ENCODE measurements at regions not wholly inside any gene's neighbourhood (a gene's known extent, or its start where the extent isn't known, plus 50 kb on each side); places are given as distances from the start of the nearest gene placed in this dataset.
A peak's percentile ranks its signal among the peaks of the same experiment; 100 is the strongest.

GRCh38 chr16:79805621-79806020 lies 205.1 kb upstream of the MAF start:
- no peak for DNase-seq

DNA sequence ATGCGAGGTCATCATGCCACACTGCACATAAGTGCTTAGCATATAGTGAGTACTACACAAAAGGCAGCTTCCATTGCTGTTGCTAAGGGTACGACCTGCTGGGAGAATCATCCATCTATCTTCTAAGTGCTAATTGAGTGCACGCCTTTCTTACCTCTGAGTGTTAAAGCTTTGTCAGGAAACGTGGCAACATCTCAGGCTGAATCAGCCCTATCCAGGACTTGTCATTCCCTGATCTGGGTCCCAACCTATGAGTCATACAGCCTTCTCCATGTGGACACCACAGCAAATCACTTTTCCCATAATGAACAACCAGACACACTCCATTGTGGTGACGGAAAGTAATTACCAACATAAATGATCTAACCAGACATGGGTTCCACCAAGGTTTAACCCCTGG lies 201.1 kb upstream of the MAF start:
- DNase-seq = no peak

DNA sequence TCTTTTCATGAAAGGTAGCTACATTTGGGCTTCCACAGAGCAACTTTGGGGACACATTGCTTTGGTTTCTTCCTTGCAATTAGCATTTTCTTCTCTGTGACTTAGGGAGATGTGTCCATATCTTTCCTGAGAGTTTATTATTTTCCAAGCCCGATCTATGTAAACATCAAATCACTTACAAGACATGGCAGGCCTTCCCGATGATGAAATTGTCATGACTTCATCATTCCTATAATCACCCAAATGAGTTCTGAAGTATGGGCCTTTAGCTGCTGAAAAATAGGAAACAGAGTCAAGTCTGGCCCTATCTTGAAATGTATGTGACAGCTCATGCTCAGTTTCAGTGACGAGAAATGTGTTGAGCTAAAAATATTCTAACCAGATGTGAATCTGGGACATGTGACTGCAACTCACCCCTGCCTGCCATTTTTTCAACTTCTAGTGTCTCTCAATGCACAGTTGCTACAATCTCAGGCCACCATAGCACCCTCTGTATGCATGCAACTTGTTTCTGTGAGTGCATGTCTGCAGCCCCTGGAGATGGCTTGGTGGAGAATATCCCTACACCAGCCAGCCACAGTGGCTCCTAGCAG lies 199.6 kb upstream of the MAF start:
- DNase-seq = no peak

DNA sequence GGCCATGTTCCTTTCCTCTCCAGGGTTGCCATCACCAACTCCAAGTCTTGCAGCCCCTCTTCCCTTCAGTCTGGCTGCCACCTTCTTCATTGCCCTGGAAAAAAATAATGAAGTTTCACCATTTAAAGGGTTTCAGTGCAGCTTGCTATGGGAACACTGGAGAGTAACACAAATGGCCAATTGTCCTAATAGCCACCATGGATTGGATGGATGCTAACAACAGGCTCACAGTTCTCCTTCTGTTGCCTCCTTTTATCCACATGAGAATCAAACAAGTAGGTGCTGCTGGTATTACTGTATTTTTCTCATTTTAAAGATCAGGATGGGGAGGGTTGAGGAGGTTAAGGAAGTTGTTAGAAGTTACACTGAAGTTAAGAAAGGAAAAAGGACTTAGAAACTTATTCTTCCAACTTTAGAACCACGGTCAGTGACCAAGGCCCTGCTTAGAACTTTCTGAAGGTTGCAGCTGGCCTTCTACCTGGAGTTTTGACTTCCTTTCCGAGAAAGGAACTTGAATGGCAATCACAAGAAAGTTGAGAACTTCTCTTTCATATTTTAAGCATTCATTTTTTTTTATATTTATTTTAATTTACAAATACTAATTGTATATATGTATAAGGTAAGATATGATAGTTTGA lies 198.0 kb upstream of the MAF start:
- no peak for DNase-seq

- DNase-seq = no peak
These were observed 196.9 kb upstream of the MAF start for GRCh38 chr16:79797486-79797885.

- DNase-seq = no peak
These were observed 195.0 kb upstream of the MAF start for GRCh38 chr16:79795556-79795955.

GRCh38 chr16:79794941-79795340 lies 194.4 kb upstream of the MAF start:
- no peak for DNase-seq

DNA sequence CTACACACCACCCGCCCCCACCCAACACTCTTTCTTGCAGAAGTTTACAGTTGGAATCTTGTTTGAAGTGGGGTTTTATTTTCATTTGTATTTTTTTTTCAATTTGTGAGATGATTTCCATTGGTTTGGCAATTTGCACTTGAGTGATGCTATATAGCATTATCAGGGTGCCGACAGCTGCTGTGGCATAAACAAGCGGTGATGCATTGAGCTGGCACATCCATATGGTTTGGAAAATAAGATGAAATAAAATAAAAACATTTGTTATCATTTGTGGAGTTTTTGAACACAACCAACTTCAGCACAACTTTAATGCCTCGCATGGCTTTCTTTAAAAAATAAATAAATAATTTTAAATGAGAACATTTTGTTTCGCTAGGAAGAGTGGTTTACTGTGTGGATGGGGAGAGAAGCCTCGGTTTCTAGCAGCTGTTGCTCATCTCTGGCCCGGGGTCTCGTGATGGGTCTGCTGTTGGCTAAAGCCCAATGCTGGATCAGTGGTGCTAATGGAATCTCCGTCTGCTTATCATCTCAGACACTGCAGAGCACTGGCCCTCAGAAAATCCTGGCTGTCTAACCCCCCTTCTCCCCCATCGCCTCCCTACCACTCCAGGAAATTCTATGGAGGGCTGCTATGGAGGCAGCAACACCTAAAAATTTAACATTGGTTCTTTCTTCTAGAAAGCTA lies 192.3 kb upstream of the MAF start:
- no peak for DNase-seq

GRCh38 chr16:79792076-79792475 lies 191.5 kb upstream of the MAF start:
- DNase-seq = no peak

DNA sequence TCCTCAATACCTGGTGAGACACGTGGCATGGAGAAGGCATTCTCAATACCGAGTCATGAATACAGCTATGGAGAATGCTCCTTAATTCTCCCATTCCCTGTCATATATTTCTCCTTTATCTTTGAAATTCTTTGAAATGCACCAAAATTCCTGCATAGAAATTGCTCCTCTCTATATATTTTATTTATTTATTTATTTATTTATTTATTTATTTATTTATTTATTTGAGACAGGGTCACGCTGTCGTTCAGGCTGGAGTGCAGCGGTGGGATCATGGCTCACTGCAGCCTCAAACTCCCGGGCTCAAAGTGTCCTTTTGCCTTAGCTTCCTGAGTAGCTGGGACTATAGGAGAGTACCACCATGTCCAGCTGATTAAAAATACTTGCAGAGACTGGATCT lies 190.3 kb upstream of the MAF start:
- no peak for DNase-seq

- no peak for DNase-seq
These were observed 188.4 kb upstream of the MAF start for GRCh38 chr16:79788949-79789348.

- no peak for DNase-seq
These were observed 185.9 kb upstream of the MAF start for GRCh38 chr16:79786389-79786788.

- no peak for DNase-seq
These were observed 183.5 kb upstream of the MAF start for GRCh38 chr16:79784007-79784406.

- no peak for DNase-seq
These were observed 177.1 kb upstream of the MAF start for GRCh38 chr16:79777679-79778078.

DNA sequence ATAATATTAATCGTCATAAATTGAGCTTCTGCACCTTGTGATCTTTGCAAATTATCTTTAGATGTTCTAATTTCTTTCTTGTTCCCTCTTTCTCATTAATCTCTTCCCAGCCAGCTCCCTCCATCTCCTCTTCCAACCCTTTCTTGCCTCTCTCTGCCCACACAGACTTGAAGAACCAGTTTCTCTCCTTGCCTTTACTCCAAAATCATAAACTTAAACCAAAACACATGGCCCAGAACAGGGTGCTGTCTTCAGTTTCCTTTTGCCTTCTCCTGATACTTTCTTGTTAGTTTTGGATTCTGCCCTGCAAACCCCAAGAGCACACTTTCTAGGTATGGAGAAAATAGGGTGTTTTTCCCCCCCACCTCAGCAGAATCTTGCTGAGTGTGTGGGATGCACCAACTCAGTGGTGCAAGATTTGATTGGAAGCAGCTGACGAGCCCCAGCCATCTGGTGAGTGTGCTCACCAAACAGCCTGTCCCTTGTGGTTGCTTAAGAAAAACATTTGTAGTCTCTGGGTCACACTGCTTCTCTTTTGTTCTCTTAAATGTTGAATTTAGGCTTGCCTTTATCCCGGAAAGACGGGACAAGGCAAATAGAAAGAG lies 175.8 kb upstream of the MAF start:
- DNase-seq = no peak

GRCh38 chr16:79772784-79773183 lies 172.2 kb upstream of the MAF start:
- no peak for DNase-seq

- DNase-seq = no peak
These were observed 171.5 kb upstream of the MAF start for GRCh38 chr16:79772048-79772447.

- peak; percentile 85 for DNase-seq
These were observed 169.9 kb upstream of the MAF start for GRCh38 chr16:79770244-79771064.

DNA sequence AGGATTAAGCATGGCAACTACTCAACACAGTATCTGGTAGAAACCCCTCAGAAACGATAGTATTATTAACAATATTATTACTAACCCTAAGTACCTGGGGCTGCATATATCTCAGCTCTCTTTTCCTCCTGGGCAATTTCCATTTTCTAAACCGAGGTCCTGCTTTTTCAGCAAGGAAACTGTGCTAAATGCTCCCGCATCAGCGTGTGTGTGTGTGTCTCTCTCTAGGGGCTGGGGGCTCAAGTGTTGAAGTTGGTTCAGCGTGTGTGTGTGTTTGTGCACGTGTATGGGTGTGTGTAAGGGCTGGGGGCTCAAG lies 169.3 kb upstream of the MAF start:
- DNase-seq = no peak

DNA sequence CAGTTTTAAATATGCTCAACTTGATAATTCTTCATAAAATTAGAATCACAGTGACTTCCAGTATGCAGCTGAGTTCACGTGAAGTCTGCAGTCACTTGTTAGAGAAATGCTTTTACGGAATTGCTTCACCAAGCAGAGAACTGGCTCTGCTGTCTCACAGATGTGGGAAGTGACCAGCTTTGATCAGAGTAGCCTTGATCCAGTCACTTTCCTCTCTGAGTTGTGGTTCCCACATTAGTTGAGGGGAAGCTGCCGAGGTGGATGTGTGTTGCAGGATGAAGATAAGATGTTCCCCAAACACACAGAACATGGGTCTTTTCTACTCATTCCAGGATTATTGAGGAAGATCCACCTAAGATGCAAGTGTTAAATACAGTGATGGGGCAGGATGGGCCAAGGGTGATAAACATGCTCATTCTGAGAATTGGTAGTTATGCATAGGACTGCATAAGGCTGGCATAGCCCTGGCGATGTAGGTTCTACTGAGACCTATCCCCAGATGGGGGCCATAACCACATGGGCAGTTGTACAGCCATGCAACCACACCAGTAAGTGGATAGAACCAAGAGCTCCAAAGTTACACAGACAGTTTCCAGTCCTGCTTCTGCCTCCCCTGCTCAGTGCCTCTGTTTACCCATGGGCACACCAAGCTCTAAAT lies 168.9 kb upstream of the MAF start:
- DNase-seq = no peak

DNA sequence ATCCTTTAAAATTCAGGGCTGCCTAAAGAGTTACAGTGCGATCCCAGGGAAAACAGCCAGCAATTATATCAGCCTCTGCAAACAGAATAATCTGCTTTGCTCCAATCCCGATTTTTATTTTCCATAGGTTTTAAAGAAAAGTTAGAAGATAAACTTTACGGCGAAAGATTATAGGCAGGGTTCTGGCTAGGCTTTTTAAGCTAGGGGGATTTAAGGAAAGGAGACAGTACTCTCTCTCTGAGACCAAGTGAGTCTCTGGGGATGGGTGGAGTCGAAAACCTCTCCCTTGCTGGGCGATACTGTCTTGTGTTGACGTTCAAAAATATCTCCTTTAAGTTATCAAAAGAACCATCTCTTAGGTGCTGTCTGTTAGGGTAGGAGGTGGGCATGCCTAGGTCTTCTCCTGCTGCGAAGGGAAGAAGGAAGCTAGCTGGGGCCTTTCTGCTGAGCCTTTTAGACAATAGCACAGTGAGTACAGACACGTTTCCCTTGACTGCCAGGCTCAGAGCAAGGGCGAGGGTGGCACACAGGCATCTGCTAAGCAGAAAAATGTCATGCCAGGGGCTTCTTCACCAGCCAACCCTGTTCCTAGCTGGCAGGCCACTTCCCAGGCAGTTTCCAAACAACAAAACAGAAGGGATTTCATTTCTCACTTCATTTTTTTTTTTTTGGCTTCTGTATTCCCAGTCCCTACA lies 167.9 kb upstream of the MAF start:
- DNase-seq = peak; percentile 20
